ENCODE measurements at regions not wholly inside any gene's neighbourhood (a gene's known extent, or its start where the extent isn't known, plus 50 kb on each side); places are given as distances from the start of the nearest gene placed in this dataset.

DNA sequence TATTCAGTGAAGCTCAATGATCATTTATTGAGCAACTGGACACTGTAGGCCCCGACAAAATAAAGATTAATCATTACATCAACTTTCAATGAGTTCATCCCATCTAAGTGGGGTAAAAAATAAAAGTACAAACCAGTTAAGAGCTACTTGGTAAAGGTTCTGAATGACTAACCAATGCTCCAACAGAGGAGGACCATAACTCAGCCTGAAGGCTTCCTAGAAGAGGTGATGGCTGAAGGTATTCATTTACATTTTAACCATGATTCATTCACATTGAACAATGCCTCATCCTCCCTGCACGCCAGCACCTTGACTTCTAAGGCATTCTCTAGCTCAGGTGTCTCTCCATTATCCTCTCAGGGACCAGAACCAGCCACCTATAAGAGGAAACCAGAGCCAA lies 201.4 kb downstream of the ZNF462 start:
- H2AK5ac ChIP-seq (ENCODE audit: low read depth, low read length), result no peak overlapping the region
- WGBS, 2 experiments (ENCODE audit: extremely low coverage in 2 of 2, insufficient read length in 1 of 2), result 11% methylated on average over 1 of the region's 2 CpGs; no CpG with 5 or more reads in 1 of the 2 experiments
- no peak overlapping the region for H2BK15ac ChIP-seq (ENCODE audit: low read depth, low read length)
- H2AFZ ChIP-seq (replicated peaks; ENCODE audit: low read length, poor library complexity), result no peak overlapping the region
- no peak overlapping the region for H3K4me3 ChIP-seq (ENCODE audit: insufficient read depth, low read depth, low read length)
- H3K23ac ChIP-seq (ENCODE audit: low read depth, low read length), result no peak overlapping the region
- ATAC-seq (ENCODE audit: low read depth), result no peak
- H3K14ac ChIP-seq (replicated peaks; ENCODE audit: low read depth, low read length), result no peak overlapping the region
- no peaks in the 10 kb centered on the region for H3K36me3 ChIP-seq (ENCODE audit: control insufficient read depth, insufficient read depth, low read length)
- H2BK5ac ChIP-seq (ENCODE audit: low read depth, low read length, poor library complexity, severe bottlenecking), result no peak overlapping the region
- H3K56ac ChIP-seq (ENCODE audit: extremely low read depth, insufficient read depth, low read length), result no peak overlapping the region
- TF ChIP-seq, protein P1, sequence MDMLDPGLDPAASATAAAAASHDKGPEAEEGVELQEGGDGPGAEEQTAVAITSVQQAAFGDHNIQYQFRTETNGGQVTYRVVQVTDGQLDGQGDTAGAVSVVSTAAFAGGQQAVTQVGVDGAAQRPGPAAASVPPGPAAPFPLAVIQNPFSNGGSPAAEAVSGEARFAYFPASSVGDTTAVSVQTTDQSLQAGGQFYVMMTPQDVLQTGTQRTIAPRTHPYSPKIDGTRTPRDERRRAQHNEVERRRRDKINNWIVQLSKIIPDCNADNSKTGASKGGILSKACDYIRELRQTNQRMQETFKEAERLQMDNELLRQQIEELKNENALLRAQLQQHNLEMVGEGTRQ (IDR thresholded peaks at IDR 0.05; ENCODE audit: low read depth, low read length), result no peak
- TF ChIP-seq, protein P2, sequence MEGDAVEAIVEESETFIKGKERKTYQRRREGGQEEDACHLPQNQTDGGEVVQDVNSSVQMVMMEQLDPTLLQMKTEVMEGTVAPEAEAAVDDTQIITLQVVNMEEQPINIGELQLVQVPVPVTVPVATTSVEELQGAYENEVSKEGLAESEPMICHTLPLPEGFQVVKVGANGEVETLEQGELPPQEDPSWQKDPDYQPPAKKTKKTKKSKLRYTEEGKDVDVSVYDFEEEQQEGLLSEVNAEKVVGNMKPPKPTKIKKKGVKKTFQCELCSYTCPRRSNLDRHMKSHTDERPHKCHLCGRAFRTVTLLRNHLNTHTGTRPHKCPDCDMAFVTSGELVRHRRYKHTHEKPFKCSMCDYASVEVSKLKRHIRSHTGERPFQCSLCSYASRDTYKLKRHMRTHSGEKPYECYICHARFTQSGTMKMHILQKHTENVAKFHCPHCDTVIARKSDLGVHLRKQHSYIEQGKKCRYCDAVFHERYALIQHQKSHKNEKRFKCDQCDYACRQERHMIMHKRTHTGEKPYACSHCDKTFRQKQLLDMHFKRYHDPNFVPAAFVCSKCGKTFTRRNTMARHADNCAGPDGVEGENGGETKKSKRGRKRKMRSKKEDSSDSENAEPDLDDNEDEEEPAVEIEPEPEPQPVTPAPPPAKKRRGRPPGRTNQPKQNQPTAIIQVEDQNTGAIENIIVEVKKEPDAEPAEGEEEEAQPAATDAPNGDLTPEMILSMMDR (conservative IDR thresholded peaks at IDR 0.05; ENCODE audit: low read depth, low read length), result no peak
- TF ChIP-seq MXI1 (IDR thresholded peaks at IDR 0.05; ENCODE audit: borderline replicate concordance, low read depth, low read length) (no peak), RFX5 (IDR thresholded peaks at IDR 0.05; ENCODE audit: low read depth, low read length) (no peak), FOS (IDR thresholded peaks at IDR 0.05; ENCODE audit: low read depth, low read length) (no peak), MAZ (IDR thresholded peaks at IDR 0.05; ENCODE audit: borderline replicate concordance, low read depth, low read length) (no peak), CHD1 (IDR thresholded peaks at IDR 0.05; ENCODE audit: low read depth, low read length) (no peak), POLR2A (IDR thresholded peaks at IDR 0.05; ENCODE audit: low read depth, low read length) (no peak), RAD21 (IDR thresholded peaks at IDR 0.05; ENCODE audit: low read length) (no peak), RCOR1 (IDR thresholded peaks at IDR 0.05; ENCODE audit: insufficient replicate concordance, low read length) (no peak), CEBPB (IDR thresholded peaks at IDR 0.05; ENCODE audit: low read depth, low read length) (no peak), MAFK (IDR thresholded peaks at IDR 0.05; ENCODE audit: low read depth, low read length) (no peak), SMC3 (IDR thresholded peaks at IDR 0.05; ENCODE audit: low read depth, low read length) (no peak), BHLHE40 (IDR thresholded peaks at IDR 0.05; ENCODE audit: low read depth, low read length) (no peak), NFE2L2 (IDR thresholded peaks at IDR 0.05; ENCODE audit: low read depth, low read length) (no peak)
- TF ChIP-seq, protein P3, sequence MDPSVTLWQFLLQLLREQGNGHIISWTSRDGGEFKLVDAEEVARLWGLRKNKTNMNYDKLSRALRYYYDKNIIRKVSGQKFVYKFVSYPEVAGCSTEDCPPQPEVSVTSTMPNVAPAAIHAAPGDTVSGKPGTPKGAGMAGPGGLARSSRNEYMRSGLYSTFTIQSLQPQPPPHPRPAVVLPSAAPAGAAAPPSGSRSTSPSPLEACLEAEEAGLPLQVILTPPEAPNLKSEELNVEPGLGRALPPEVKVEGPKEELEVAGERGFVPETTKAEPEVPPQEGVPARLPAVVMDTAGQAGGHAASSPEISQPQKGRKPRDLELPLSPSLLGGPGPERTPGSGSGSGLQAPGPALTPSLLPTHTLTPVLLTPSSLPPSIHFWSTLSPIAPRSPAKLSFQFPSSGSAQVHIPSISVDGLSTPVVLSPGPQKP (IDR thresholded peaks at IDR 0.05; ENCODE audit: borderline replicate concordance, low read depth, low read length), result no peak
- ChIA-PET POLR2A (ENCODE audit: unreplicated experiment) (no interaction called here), CTCF (no interaction called here)
- no TSS peak for BruUV-seq (replicated peaks)
- H3K79me1 ChIP-seq (ENCODE audit: low read depth in 1 of 2, low read length in 2 of 2), result no peaks in the 10 kb centered on the region
- no peaks in the 10 kb centered on the region for H3K9me1 ChIP-seq (ENCODE audit: insufficient read depth, low read length)
- no peak overlapping the region for H2BK120ac ChIP-seq (ENCODE audit: low read depth, low read length)
- no peaks in the 10 kb centered on the region for H4K20me1 ChIP-seq (ENCODE audit: insufficient read depth, low read length)
- intact Hi-C loops (cut with micrococcal nuclease) (no loop called here), dilution Hi-C loops (cut with HindIII; ENCODE audit: low sequenced_read_pairs, unreplicated experiment) (no loop called here), in situ Hi-C loops (cut with MboI; ENCODE audit: low sequenced_read_pairs) (no loop called here)
- H3K27me3 ChIP-seq (ENCODE audit: control insufficient read depth, insufficient read depth, low read length), result no peaks in the 10 kb centered on the region
- no peaks in the 10 kb centered on the region for H3K4me1 ChIP-seq (ENCODE audit: control insufficient read depth, insufficient read depth, low read length)
- H2BK20ac ChIP-seq (ENCODE audit: low read depth, low read length), result no peak overlapping the region
- no peak overlapping the region for H3K27ac ChIP-seq (ENCODE audit: insufficient read depth, low read length)
- no peak overlapping the region for H4K91ac ChIP-seq (ENCODE audit: insufficient read depth, low read depth, low read length)
- H3K4ac ChIP-seq (ENCODE audit: low read depth, low read length), result no peak overlapping the region
- no peak overlapping the region for H4K5ac ChIP-seq (ENCODE audit: low read depth, low read length)
- no peak for DNase-seq
- H3K18ac ChIP-seq (ENCODE audit: low read depth, low read length), result no peak overlapping the region
- no peak overlapping the region for H4K8ac ChIP-seq (ENCODE audit: low read depth in 2 of 2, low read length in 2 of 2)
- no peak overlapping the region for H3K9ac ChIP-seq (ENCODE audit: low read depth, low read length)
- no peaks in the 10 kb centered on the region for H3K9me3 ChIP-seq (ENCODE audit: control insufficient read depth, insufficient read depth, low read length)
- H3K4me2 ChIP-seq (ENCODE audit: low read depth, low read length), result no peak overlapping the region
- no peak overlapping the region for H2AK9ac ChIP-seq (replicated peaks; ENCODE audit: low read depth, low read length, poor library complexity)
